Kidney (tissue), 13 donors: ENCODE measurements at regions not wholly inside any gene's neighbourhood (a gene's known extent, or its start where the extent isn't known, plus 50 kb on each side); places are given as distances from the start of the nearest gene placed in this dataset.
"Not testable (repeated sequence)": the region's sequence is repeated elsewhere in the genome, so short reads cannot be mapped to it uniquely, and the experiment has no call there.

ENCODE experiments used
- DNase-seq, 5 donors: peaks; one replicate each; pipeline ENCODE4 v3.0.0-alpha.2; 2013 to 2020
- FAIRE-seq: peaks from 2 replicates; lab custom pipeline; 2012; peaks lifted over from hg19 to GRCh38; lab: Jason Lieb, UNC
- H3K27ac ChIP-seq, 2 donors: one replicate each; pipeline ENCODE4 v1.7.0; 2013; ENCODE audit warnings: low read depth in 2 of 2, low read length in 2 of 2, inconsistent platforms in 1 of 2
- H3K27me3 ChIP-seq: one replicate; pipeline ENCODE4 v1.7.1; 2013; ENCODE audit warnings: low read length, inconsistent platforms; ENCODE audit not compliant: control insufficient read depth, insufficient read depth
- H3K36me3 ChIP-seq, 3 donors: one replicate each; pipeline versions ENCODE4 v1.7.0 to v1.7.1; 2013; ENCODE audit warnings: low read length in 3 of 3, control low read depth in 1 of 3, inconsistent platforms in 1 of 3; ENCODE audit not compliant: insufficient read depth in 3 of 3, control insufficient read depth in 2 of 3
- H3K4me1 ChIP-seq, 3 donors: one replicate each; pipeline versions ENCODE4 v1.7.0 to v1.7.1; 2013; ENCODE audit warnings: low read length in 3 of 3, inconsistent platforms in 1 of 3, low read depth in 1 of 3; ENCODE audit not compliant: control insufficient read depth in 2 of 3, insufficient read depth in 2 of 3
- H3K4me3 ChIP-seq, 3 donors: one replicate each; pipeline versions ENCODE4 v1.7.0 to v1.8.1; 2013; ENCODE audit warnings: low read length in 3 of 3, control low read depth in 1 of 3, inconsistent platforms in 1 of 3
- H3K9ac ChIP-seq, 3 donors: one replicate each; pipeline versions ENCODE4 v1.7.0 to v1.7.1; 2013; ENCODE audit warnings: low read length in 3 of 3, control low read depth in 1 of 3, inconsistent platforms in 1 of 3
- H3K9me3 ChIP-seq, 3 donors: one replicate each; pipeline versions ENCODE4 v1.7.0 to v1.7.1; 2013; ENCODE audit warnings: low read length in 3 of 3, control low read depth in 1 of 3, inconsistent platforms in 1 of 3; ENCODE audit not compliant: control insufficient read depth in 2 of 3, insufficient read depth in 1 of 3
- CTCF ChIP-seq: IDR thresholded peaks from 3 replicates; pipeline ENCODE4 v1.5.1; 2012; ENCODE audit warnings: mild to moderate bottlenecking, moderate library complexity, borderline replicate concordance; ENCODE audit not compliant: insufficient read depth; ENCODE audit errors: extremely low read depth
- intact Hi-C: fragments of 100-400 bp; cut with DNase I; formaldehyde crosslinking; loops from one replicate; pipeline ENCODE4 v1.11.1; 2022
- donor health status: control.
- donor health status: control.
- donor health status: control.
- donor health status: control.
- donor health status: control.
- donor health status: DM: yes; HTN: yes; CAD: no.
- donor health status: Normal renal cell carcinoma (clear cell type).

- Histone ChIP-seq H3K9me3 (no peaks in the 10 kb centered on the region), H3K4me1 (no peaks in the 10 kb centered on the region), H3K9ac (no peak overlapping the region), H3K36me3 (no peaks in the 10 kb centered on the region), H3K4me3 (no peak overlapping the region), H3K27me3 (no peaks in the 10 kb centered on the region), H3K27ac (no peak overlapping the region)
- DNase-seq (no peak), FAIRE-seq (no peak)
- intact Hi-C loops = no loop called here
- no peak for TF ChIP-seq CTCF
Measured at GRCh38 chr16:35210681-35211433, 1751.4 kb downstream of the TP53TG3F start.

GRCh38 chr16:35214840-35215239 is 1755.4 kb downstream of the TP53TG3F start:
- H3K4me3 ChIP-seq = no peak overlapping the region
- intact Hi-C loops = no loop called here
- H3K27me3 ChIP-seq = no peaks in the 10 kb centered on the region
- DNase-seq (no peak), FAIRE-seq (no peak)
- H3K27ac ChIP-seq = no peak overlapping the region
- no peaks in the 10 kb centered on the region for H3K36me3 ChIP-seq
- no peak for TF ChIP-seq CTCF
- no peaks in the 10 kb centered on the region for H3K9me3 ChIP-seq
- H3K9ac ChIP-seq = no peak overlapping the region
- no peaks in the 10 kb centered on the region for H3K4me1 ChIP-seq

- intact Hi-C loops = no loop called here
- no peak for FAIRE-seq
- DNase-seq = no peak
- H3K4me3 ChIP-seq = no peak overlapping the region
- H3K27me3 ChIP-seq = no peaks in the 10 kb centered on the region
- no peaks in the 10 kb centered on the region for H3K4me1 ChIP-seq
- H3K9me3 ChIP-seq = no peaks in the 10 kb centered on the region
- no peak overlapping the region for H3K27ac ChIP-seq
- no peak overlapping the region for H3K9ac ChIP-seq
- TF ChIP-seq CTCF = no peak
- H3K36me3 ChIP-seq = no peaks in the 10 kb centered on the region
Measured at GRCh38 chr16:35215287-35215686, 1755.9 kb downstream of the TP53TG3F start.

GRCh38 chr16:35216261-35216660 is 1756.8 kb downstream of the TP53TG3F start:
- H3K9me3 ChIP-seq, H3K36me3 ChIP-seq, H3K27me3 ChIP-seq, intact Hi-C loops, H3K27ac ChIP-seq, H3K9ac ChIP-seq, H3K4me1 ChIP-seq, FAIRE-seq, H3K4me3 ChIP-seq: not testable (repeated sequence)
- peak in 1 of 5 donors; percentile 55 for DNase-seq
